HG02885 (cell line): ENCODE measurements at regions not wholly inside any gene's neighbourhood (a gene's known extent, or its start where the extent isn't known, plus 50 kb on each side); places are given as distances from the start of the nearest gene placed in this dataset.

Source experiments
- ATAC-seq: cut with Tn5 transposase; IDR thresholded peaks from one replicate; pipeline ENCODE4 v1.9.1; 2021; ENCODE audit warnings: mild to moderate bottlenecking; ENCODE audit not compliant: unreplicated experiment, poor library complexity

DNA sequence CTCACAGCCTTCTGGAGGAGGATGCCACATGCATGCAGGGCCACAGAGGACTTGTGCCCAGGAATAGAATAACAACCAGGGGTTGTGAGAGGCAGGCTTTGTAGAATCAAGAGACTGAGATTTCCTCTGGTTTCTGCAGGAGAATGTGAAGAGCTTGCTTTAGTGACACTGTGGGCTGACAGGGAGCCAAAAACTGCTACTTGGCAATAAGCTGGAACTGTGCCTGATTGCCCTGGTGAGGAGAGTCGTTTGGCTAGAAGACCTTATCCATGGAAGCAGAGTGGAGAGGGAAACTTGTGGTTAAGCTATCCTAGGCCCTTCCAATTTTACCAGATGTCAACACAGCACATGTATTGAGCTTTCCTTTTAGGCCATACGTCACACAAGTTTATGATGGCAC lies 902.1 kb downstream of the MRPL39 start:
- ATAC-seq = no peak

GRCh38 chr21:24693779-24694178 lies 913.5 kb downstream of the MRPL39 start:
- ATAC-seq = no peak

DNA sequence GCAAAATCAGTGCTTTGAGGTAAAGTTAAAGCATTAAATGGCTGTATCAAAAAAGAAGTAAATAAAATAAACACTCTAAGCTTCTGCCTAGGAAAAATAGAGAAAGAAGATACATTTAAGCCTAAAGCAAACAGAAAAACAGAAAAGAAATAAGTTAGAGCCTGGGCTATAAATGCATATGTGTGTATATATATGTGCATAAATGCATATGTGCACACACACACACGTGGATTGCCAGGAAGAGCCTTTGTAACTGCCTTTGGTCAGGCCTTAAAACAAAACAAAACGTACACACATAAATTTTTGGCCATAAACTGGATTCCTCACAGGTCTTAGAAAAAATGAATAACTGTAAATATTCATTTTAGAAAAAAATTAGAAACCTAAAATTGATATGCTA lies 925.8 kb downstream of the MRPL39 start:
- ATAC-seq = no peak

DNA sequence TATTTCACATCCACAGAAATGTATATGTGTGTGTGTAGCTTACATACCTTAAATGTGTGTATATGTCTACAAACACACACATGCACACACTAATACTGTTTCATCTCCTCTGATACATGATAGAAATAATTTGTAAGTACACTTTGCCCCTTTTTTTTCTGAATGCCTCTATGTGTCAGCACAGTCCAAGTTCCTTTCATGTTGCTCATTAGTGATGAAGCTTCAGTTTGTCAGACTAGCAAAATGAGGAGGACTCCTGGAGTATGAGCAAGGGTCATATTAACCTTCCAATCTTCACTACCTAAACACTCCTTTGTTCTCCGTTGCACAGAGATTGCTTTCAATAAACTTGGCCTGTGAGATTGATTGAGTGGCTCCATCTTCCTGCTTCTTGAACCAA lies 935.4 kb downstream of the MRPL39 start:
- ATAC-seq = no peak

- no peak for ATAC-seq
Observed at GRCh38 chr21:24658926-24659325, 948.4 kb downstream of the MRPL39 start.

DNA sequence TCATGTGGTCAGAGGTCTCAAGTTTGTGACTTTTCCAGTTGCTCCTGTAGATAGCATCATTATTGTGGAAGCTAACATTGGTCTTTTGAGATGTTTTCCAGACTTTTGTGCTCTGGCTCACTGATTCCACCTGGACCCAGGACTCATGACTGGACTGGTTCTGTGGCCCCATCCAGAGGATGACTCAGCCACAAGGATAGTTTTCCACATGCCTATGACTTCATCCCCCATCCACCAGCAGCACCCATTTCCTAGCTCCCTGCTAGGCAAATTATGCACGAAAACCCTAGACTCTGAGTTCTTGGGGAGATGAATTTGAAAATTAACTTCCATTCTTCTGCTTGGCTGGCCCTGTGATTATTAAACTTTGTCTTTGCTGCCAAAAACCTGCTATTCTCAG lies 949.3 kb downstream of the MRPL39 start:
- no peak for ATAC-seq

- ATAC-seq = no peak
Observed at GRCh38 chr21:24649691-24650090, 957.6 kb downstream of the MRPL39 start.

GRCh38 chr21:24636696-24637095 lies 970.6 kb downstream of the MRPL39 start:
- no peak for ATAC-seq

DNA sequence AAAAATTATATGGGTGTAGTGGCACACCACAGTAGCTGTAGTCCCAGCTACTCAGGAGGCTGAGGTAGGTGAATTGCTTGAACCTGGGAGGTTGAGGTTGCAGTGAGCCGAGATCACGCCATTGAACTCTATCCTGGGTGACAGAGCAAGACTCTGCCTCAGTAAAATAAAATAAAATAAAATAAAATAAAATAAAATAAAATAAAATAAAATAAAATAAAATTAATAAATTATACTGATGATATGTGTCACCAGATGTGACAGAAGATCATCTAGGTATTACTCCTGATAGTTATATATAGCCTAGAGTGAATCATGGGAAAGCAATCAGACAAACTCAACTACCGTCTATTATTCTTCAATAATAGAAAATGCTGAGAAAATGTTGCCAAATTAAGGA lies 972.5 kb downstream of the MRPL39 start:
- no peak for ATAC-seq

- no peak for ATAC-seq
Observed at GRCh38 chr21:24628536-24628935, 978.7 kb downstream of the MRPL39 start.

DNA sequence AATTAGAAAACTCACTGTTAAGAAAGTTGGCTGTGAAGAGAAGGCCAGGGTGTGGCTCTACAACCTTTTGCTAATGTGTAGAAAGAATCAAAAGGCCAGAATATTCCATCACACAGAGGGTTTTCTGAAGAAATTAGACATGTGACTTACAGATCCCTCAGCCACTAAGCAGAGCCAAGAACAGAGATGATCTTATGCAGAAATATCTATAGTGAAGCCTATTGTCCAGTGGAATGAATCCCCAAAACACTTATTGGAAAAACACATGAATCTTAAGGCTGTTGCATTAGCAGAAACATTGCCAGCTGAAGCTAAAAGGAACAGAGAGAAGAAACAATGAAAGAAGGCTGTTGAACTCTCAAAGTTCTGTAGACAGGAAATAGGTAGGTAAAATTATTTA lies 979.2 kb downstream of the MRPL39 start:
- no peak for ATAC-seq

DNA sequence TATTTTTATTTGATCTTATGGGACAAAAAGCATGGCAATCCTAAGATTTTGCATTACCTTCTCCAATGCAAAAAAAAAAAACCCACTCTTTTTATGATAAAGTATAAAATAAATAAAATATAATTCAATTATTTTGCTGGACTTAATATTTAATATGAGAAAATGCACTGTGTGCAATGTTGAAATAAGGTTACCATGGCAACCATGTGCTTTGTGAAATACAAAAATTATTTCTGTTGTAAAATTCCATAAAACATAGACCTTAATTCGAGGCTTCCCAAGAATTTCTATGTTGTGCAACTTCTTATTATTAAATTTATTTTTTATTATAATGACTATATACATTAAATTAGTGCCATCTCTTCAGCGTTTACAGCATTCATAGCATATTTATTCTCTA lies 989.5 kb downstream of the MRPL39 start:
- no peak for ATAC-seq

GRCh38 chr21:24594082-24594481 lies 1013.2 kb downstream of the MRPL39 start:
- no peak for ATAC-seq

- ATAC-seq = no peak
Observed at GRCh38 chr21:24590261-24590660, 1017.0 kb downstream of the MRPL39 start.

GRCh38 chr21:24583473-24583872 lies 1023.8 kb downstream of the MRPL39 start:
- no peak for ATAC-seq

GRCh38 chr21:24577301-24577700 lies 1030.0 kb downstream of the MRPL39 start:
- ATAC-seq = no peak

GRCh38 chr21:24561291-24561690 lies 1046.0 kb downstream of the MRPL39 start:
- ATAC-seq = no peak

GRCh38 chr21:24552491-24552890 lies 1054.8 kb downstream of the MRPL39 start:
- ATAC-seq = no peak

DNA sequence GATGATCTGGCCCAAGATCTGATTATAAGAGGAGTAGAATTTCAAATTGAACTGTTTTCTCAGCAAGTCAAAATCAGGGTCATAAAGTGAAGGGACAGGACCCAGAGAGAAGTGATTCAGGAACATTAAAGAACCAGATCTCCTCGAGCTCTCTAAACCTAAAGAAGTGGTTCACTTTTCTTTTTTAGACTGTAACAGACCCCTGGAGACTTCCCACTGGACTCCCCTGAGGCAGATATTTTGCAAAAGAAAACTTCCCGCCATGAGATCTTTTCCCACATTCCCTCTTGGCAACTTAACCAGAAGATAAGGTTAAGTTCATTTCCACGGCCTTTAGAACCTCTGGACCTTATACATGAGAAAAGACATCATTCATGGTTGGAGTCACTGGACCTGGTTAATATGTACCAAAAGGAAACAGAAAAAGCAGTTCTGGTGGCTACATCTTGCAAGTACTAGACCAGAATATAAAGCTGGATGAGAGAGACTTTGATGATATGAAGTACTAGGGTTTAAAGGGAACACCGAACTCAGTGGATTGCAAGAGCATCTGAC lies 1061.4 kb downstream of the MRPL39 start:
- ATAC-seq = no peak

DNA sequence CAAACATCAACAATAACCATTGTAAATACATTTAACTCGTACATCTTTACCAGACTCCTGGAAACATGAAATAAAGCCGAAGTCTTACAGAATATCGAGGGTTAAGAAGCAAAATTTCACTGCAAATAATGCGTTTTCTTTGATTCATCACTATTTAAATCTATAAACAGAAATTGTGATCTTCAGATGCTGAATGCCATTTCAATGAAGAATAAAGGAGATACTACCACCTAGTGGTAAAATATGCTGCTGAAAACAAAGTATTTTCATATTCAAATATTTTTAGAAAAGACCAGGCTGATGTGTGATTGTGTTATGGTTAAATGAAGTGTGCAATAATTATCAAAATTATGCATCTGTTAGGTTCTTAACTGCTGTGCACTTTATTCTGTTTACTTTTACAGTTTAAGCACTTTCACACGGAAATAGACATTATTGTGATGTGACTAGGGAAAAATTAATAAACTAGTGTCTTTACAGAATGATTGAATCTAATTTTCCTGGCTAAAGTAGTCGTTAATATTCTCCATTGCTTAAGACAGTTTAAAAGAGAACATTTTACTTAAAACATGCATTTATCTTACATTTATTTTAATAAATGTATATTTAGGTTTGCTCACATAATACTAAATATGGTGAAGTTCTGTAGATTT lies 1093.1 kb downstream of the MRPL39 start:
- ATAC-seq = no peak

DNA sequence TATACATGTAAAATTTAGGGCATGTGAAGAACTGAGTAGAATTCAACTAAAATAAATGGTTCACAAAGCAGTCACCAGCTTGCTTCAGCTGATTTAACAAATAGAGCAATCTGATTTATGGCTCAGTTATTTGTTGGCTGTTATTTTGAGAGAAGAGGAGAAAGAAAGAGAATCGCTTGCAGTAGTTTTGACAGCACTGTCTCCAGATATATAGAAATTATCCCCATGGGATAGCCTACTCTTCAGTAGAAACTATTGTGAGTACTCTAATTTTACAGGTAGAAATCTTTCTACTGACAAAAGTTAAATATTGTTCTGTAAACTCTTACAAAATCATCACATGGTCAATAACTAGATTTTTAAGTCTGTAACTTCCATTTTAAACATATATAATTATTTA lies 1098.2 kb downstream of the MRPL39 start:
- ATAC-seq = no peak

- ATAC-seq = no peak
Observed at GRCh38 chr21:24486973-24487372, 1120.3 kb downstream of the MRPL39 start.
